ENCODE measurements at regions not wholly inside any gene's neighbourhood (a gene's known extent, or its start where the extent isn't known, plus 50 kb on each side); places are given as distances from the start of the nearest gene placed in this dataset.

DNA sequence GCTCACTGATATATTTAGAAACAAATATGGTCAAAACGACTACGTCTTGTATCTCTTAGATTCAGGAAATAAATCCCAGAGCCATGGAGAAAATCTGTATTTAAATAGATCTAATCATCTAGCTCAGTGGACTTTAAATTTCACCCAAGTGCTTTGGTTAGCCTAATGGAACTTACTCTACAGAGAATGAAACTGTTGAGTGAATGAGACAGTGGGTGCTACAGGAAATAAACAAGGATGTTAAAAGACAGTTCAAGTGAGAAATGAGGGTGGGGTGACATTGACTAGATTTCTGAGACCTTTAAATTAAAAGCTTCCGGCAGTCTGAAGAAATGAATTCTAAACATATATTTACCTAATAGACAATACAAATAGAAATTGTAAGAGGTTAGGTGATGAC is 2197.0 kb downstream of the ARAP2 start:
- TF ChIP-seq, protein P1, sequence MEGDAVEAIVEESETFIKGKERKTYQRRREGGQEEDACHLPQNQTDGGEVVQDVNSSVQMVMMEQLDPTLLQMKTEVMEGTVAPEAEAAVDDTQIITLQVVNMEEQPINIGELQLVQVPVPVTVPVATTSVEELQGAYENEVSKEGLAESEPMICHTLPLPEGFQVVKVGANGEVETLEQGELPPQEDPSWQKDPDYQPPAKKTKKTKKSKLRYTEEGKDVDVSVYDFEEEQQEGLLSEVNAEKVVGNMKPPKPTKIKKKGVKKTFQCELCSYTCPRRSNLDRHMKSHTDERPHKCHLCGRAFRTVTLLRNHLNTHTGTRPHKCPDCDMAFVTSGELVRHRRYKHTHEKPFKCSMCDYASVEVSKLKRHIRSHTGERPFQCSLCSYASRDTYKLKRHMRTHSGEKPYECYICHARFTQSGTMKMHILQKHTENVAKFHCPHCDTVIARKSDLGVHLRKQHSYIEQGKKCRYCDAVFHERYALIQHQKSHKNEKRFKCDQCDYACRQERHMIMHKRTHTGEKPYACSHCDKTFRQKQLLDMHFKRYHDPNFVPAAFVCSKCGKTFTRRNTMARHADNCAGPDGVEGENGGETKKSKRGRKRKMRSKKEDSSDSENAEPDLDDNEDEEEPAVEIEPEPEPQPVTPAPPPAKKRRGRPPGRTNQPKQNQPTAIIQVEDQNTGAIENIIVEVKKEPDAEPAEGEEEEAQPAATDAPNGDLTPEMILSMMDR (conservative IDR thresholded peaks at IDR 0.05; ENCODE audit: low read depth, low read length): no peak
- no peak for TF ChIP-seq EZH2phosphoT487 (IDR thresholded peaks at IDR 0.05; ENCODE audit: borderline replicate concordance, low read length)
- TF ChIP-seq EZH2 (IDR thresholded peaks at IDR 0.05; ENCODE audit: low read length, unreplicated experiment): no peak
